Upper lobe of right lung (tissue), 1 donor: ENCODE measurements at regions not wholly inside any gene's neighbourhood (a gene's known extent, or its start where the extent isn't known, plus 50 kb on each side); places are given as distances from the start of the nearest gene placed in this dataset.

Experiments used
- ATAC-seq: fragments of 200-7000 bp; cut with Tn5 transposase; one replicate; pipeline ENCODE4 v1.9.1; 2020; ENCODE audit warnings: mild to moderate bottlenecking, moderate library complexity
- DNase-seq: peaks from one replicate; pipeline ENCODE4 v3.0.0-alpha.2; 2020
- H3K27ac ChIP-seq: fragments of 200-600 bp; one replicate; pipeline ENCODE4 v1.8.0; 2022
- H3K27me3 ChIP-seq: fragments of 200-600 bp; one replicate; pipeline ENCODE4 v1.8.0; 2022; ENCODE audit warnings: mild to moderate bottlenecking
- H3K36me3 ChIP-seq: fragments of 200-600 bp; one replicate; pipeline ENCODE4 v1.8.0; 2022
- H3K4me1 ChIP-seq: fragments of 200-600 bp; one replicate; pipeline ENCODE4 v1.8.0; 2022
- H3K4me3 ChIP-seq: fragments of 200-600 bp; one replicate; pipeline ENCODE4 v1.8.0; 2022; ENCODE audit warnings: mild to moderate bottlenecking
- H3K9me3 ChIP-seq: fragments of 200-600 bp; one replicate; pipeline ENCODE4 v1.8.0; 2022
- CTCF ChIP-seq: fragments of 200-600 bp; IDR thresholded peaks from one replicate; pipeline ENCODE4 v1.8.0; 2022; ENCODE audit warnings: antibody characterized with exemption
- intact Hi-C: fragments of 100-400 bp; cut with DNase I; formaldehyde crosslinking; loops from one replicate; pipeline ENCODE4 v1.11.0; 2022
- donor health status: DM: no; HTN: yes; CAD: no; lungs with severe emphysema.

- H3K36me3 ChIP-seq: no peaks in the 10 kb centered on the region
- no peak overlapping the region for H3K27ac ChIP-seq
- no peak overlapping the region for H3K4me3 ChIP-seq
- no peaks in the 10 kb centered on the region for H3K27me3 ChIP-seq
- ATAC-seq (no peak), DNase-seq (no peak)
- TF ChIP-seq CTCF: no peak
- H3K4me1 ChIP-seq: no peaks in the 10 kb centered on the region
- no peaks in the 10 kb centered on the region for H3K9me3 ChIP-seq
- intact Hi-C loops: no loop called here
These were observed 692.5 kb upstream of the ADAMTS16 start for GRCh38 chr5:4447657-4448056.

- Histone ChIP-seq H3K36me3 (no peaks in the 10 kb centered on the region), H3K4me3 (no peak overlapping the region), H3K4me1 (no peaks in the 10 kb centered on the region), H3K27ac (no peak overlapping the region), H3K9me3 (no peaks in the 10 kb centered on the region), H3K27me3 (no peaks in the 10 kb centered on the region)
- no peak for TF ChIP-seq CTCF
- no peak for DNase-seq
- intact Hi-C loops: no loop called here
- ATAC-seq: no peak
These were observed 686.5 kb upstream of the ADAMTS16 start for GRCh38 chr5:4453655-4454054.

GRCh38 chr5:4479426-4479825, 660.7 kb upstream of the ADAMTS16 start:
- no peak for ATAC-seq
- Histone ChIP-seq H3K27ac (no peak overlapping the region), H3K36me3 (no peaks in the 10 kb centered on the region), H3K27me3 (no peaks in the 10 kb centered on the region), H3K4me3 (no peak overlapping the region), H3K9me3 (no peaks in the 10 kb centered on the region), H3K4me1 (no peaks in the 10 kb centered on the region)
- no peak for DNase-seq
- TF ChIP-seq CTCF: no peak
- intact Hi-C loops: no loop called here

DNA sequence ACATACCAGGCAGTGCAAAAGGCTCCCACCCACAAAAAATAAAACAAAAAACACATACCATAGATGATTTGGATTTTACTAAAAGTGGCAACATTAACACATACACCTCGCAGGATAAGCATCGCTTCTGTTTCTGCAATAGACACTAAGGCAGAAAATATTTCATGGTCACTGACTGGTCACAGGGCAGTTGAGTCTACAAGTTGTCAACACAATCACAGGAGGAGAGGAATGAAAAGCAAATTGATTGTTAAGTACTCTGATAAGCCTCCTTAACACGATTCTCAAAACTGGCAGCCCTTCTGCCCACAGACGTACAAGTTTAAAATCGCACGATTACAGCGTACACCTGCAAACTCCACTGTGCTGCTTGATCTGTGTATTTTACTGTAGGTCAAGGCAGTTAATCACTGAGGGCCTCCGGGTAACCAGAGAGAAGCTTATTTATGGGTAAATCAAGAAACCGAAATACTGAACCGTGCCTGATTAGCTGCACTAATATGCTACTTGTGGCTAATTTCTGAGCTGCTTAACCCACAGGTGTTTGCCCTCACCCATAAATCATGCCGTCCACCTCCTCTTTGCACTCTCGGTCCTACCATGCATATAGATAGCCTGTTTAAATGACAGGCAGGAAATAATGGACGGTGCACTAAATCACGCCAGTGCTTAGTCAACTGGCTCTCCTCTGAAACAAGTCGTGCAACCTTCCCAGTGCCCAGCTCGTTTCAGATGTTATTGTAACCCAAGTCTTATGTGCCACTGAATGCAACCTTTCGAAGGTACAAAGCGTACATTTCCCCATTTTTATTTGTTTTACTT, 659.4 kb upstream of the ADAMTS16 start:
- TF ChIP-seq CTCF: no peak
- no peak overlapping the region for H3K27ac ChIP-seq
- no peak for DNase-seq
- H3K36me3 ChIP-seq: no peaks in the 10 kb centered on the region
- peak; percentile 87 for ATAC-seq
- H3K9me3 ChIP-seq: no peaks in the 10 kb centered on the region
- no peaks in the 10 kb centered on the region for H3K4me1 ChIP-seq
- intact Hi-C loops: no loop called here
- H3K27me3 ChIP-seq: no peaks in the 10 kb centered on the region
- H3K4me3 ChIP-seq: no peak overlapping the region

DNA sequence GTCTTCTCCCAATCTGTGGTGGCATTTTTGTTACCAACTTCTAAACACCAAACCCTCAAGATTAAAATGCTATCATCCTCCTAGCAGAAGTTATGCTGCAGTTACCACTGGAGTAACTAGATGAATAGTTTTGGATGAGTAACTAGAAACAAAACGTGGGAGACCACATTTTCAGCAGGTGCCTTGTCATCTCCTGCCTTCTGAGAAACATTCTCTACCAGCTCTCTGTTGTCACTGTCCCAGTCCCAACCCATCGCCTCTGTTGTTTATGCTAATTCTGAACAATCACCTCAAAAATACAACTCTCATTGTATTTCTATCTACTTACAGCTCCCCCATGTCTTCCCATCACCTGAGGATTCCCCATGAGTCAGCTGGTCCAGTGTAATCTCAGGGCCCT, 652.5 kb upstream of the ADAMTS16 start:
- H3K36me3 ChIP-seq: no peaks in the 10 kb centered on the region
- ATAC-seq: no peak
- intact Hi-C loops: no loop called here

More for the DNA sequence above, 652.5 kb upstream of the ADAMTS16 start:
- no peak for DNase-seq
- no peaks in the 10 kb centered on the region for H3K4me1 ChIP-seq
- H3K27ac ChIP-seq: no peak overlapping the region
- no peak for TF ChIP-seq CTCF
- H3K9me3 ChIP-seq: no peaks in the 10 kb centered on the region
- no peaks in the 10 kb centered on the region for H3K27me3 ChIP-seq
- no peak overlapping the region for H3K4me3 ChIP-seq
